GM21723 (cell line): ENCODE measurements at regions not wholly inside any gene's neighbourhood (a gene's known extent, or its start where the extent isn't known, plus 50 kb on each side); places are given as distances from the start of the nearest gene placed in this dataset.
"Not testable (repeated sequence)": the region's sequence is repeated elsewhere in the genome, so short reads cannot be mapped to it uniquely, and the experiment has no call there.

Source experiments
- ATAC-seq: cut with Tn5 transposase; IDR thresholded peaks from one replicate; pipeline ENCODE4 v1.9.1; 2021; ENCODE audit warnings: mild to moderate bottlenecking, moderate library complexity; ENCODE audit not compliant: unreplicated experiment

- not testable (repeated sequence) for ATAC-seq
These were observed 798.3 kb upstream of the CDH9 start for GRCh38 chr5:27836704-27837103.

DNA sequence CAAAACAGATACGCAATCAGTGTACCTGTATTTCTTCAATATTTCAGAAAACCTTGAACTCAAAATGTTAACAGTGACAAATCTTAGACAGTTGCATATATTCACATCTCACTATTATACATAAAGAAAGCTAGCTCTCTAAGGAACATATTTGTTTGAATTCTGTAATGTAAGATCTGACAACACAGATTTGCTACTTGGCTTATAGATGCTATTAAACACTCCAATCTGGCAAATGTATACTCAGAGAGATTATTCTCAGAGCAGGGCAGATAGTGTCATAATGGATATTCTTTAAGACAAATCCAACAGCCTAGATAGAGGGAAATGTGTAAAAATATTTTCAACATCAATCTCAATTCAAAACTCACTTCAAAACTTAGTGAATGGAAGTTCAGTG is 794.5 kb upstream of the CDH9 start:
- ATAC-seq, result no peak

DNA sequence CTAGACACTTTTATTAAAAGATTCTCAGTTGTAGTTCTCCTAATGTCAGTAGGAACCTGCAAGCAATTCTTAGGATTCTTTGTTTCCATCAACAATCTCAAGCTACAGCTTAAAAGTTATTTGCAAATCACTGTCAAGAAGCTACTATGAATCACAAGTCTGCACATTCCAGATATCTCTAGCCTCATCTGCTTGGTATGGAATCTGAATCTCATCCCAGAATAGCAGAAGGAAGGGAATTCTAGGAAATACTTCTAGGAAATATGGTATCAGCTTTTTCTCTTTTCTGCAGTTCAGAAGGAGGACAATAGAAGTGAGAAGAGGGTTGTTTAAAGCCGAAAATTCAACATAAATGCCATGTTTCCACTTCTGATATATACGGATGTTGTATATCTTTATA is 792.2 kb upstream of the CDH9 start:
- no peak for ATAC-seq

DNA sequence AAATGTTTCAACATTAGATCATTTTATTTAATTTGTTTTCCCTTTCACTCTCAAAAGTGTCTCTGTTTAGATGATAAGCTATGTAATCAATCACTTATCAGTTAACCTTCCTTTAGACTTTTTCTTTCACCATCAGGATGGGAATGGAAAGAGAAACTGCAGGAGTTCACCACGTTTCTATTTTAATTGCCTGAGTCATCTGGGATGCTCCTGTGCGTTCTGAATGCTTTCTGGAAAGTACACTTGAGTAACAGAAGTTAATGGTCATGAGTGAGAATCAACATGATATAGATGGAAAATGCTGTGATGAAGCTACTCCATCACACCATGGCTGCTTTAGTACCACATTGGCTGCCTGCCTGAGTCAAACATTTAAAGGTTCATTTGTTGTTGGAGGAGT is 783.3 kb upstream of the CDH9 start:
- ATAC-seq, result no peak

GRCh38 chr5:27818888-27819287 is 780.5 kb upstream of the CDH9 start:
- no peak for ATAC-seq

DNA sequence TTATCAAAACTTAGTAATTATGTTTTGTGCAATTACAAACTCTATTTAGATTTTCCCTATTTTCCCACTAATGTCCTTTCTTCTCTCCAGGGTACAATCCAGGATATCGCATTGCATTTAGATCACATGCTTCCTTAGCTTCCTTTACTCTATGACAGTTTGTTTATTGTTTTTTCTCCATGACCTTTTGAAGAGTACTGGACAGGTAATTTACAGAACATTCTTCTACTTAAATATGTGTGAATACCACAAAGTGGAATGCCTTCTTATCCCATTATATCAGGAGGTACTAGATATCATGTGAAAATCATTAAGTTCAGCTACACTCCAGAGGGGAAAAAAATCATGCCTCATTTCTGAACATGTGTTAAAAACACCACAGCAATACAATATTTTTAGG is 776.6 kb upstream of the CDH9 start:
- ATAC-seq, result no peak

GRCh38 chr5:27814286-27814685 is 775.9 kb upstream of the CDH9 start:
- ATAC-seq, result no peak

DNA sequence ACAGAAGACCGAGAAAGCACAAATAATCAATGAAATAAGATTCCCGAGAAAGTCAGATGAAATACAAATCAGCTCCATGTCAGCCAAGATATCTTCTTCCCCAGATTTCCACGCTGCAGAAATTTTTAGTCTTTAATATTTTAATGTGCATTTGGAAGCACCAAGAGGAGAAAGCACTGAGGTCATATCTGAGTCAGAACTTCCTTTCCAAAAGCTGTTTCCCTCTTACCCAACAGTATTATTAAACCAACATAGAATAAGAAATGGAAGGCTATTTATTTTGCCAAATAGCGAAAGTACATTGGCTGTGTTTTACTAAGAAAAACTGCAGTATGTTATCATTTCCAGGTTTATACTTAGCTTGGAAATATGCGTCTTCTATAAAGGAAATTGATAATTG is 772.1 kb upstream of the CDH9 start:
- ATAC-seq, result no peak

DNA sequence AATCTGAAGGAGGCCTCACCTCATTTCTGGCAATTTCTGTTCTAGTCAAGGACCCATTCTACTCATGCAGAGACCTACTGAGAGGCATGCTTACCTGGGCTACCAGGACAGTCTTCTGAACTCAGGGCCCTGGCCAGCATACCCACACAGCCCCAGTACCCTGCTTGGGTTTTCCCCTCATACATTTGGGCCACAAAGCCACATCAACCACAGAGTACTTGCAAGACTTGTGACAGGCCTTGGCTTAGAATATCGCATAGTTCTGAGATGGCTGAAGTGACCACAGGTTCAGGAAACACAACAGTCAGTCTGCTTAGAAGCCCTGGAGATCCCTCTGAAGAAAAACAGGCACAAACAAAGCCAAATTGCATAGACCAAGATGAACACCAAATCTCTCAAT is 758.8 kb upstream of the CDH9 start:
- ATAC-seq, result no peak

- no peak for ATAC-seq
These were observed 749.8 kb upstream of the CDH9 start for GRCh38 chr5:27788184-27788583.

- no peak for ATAC-seq
These were observed 745.9 kb upstream of the CDH9 start for GRCh38 chr5:27784317-27784716.

DNA sequence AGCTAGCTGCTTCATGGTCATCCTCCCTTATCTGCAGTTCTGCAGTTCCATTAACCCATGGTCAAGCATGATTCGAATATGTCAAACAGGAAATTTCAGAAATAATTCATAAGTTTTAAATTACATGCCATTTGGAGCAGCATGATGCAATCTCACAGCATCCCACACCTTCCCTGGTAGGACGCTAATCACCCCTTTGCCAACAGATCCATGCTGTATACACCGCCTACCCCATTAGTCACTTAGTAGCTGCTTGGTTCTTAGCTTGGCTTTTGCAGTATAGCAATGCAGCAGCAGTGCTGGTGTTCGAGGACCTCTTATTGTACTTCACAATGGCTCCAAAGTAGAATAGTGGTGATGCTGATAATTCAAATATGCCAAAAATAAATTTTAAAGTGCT is 739.7 kb upstream of the CDH9 start:
- no peak for ATAC-seq

- no peak for ATAC-seq
These were observed 735.2 kb upstream of the CDH9 start for GRCh38 chr5:27773636-27774035.

- no peak for ATAC-seq
These were observed 734.8 kb upstream of the CDH9 start for GRCh38 chr5:27773166-27773565.

- no peak for ATAC-seq
These were observed 731.5 kb upstream of the CDH9 start for GRCh38 chr5:27769748-27770402.

GRCh38 chr5:27748847-27749246 is 710.5 kb upstream of the CDH9 start:
- ATAC-seq, result no peak

DNA sequence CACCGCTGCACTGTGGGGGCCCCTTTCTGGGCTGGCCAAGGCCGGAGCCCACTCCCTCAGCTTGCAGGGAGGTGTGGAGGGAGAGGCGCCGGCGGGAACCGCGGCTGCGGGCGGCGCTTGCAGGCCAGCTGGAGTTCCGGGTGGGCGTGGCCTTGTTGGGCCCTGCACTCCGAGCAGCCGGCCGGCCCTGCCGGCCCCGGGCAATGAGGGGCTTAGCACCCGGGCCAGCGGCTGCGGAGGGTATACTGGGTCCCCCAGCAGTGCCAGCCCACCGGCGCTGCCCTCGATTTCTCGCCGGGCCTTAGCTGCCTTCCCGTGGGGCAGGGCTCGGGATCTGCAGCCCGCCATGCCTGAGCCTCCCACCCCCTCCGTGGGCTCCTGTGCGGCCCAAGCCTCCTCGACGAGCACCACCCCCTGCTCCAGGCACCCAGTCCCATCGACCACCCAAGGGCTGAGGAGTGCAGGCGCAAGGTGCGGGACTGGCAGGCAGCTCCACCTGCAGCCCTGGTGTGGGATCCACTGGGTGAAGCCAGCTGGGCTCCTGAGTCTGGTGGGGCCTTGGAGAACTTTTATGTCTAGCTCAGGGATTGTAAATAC is 705.1 kb upstream of the CDH9 start:
- not testable (repeated sequence) for ATAC-seq

DNA sequence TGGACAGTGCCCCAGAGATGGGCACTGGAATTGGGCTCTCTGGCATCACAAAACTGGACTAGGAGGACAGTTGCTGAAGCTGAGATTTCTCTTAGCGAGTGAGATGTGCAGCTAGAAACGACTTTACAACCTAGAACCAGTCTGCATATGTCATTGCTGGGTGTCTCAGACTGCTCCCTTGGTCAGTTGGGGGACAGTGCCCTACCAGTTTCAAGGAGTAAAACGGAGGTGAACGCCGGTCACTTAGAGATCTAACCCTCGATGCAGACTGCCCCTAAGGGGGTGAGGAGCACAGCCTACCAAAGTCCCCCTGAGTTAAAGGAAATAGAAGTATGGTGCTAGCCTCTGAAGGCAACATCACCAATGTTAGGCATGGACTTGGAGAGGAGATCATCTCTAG is 704.4 kb upstream of the CDH9 start:
- no peak for ATAC-seq

DNA sequence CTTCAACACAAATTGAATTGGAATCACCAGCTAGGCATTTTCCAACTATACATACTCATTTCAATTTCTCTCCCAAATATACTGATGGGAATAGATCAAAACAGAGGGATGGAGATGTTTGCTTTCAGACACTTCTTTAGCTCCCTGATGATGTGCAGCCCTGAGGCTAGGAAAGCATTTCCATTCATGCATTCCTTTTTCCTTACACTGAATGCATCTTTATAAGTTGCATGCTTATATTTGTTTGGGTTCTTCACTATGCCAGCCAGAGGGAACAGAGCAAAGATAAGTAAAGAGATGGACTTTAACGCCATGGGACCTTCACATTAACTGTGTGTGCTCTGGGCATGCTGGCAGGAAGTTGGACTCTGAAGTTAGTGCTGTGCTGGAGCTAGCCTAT is 696.5 kb upstream of the CDH9 start:
- ATAC-seq, result no peak

DNA sequence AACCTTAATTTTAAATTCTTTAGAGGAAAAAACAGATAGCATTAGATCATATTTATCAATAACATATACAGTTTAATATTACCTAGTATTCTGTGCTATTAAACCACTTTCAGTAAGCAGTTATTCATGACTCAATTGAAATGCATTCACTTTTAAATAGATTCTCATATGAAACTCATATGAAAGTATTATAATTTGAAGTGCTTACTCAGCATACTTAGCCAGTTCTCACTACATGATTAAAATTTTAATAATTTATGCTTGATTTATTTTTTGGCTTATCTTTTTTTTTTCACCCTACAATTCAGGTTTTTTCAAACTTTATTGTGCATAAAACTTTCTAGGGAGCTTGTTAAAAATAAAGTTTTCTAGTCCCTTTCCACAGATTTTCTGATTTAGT is 694.9 kb upstream of the CDH9 start:
- ATAC-seq, result no peak

DNA sequence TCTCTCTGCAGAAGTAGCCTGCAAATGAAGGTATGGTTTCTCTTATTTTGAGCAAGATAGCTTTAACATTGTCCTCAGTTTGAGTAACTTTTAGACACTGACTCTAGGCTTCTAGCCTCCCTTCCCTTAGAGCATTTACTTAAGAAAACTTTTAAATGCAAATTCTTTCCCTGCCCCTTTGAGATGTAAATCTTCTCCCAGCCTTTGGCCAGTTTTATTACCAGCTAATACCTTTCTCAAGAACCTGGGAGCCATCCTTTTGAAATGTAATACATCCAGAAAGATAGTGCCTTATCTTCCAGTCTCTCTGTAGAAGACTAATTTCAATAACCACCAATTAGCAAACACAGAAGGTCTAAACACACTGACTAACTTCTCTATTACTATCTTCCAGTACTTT is 688.9 kb upstream of the CDH9 start:
- ATAC-seq, result no peak

GRCh38 chr5:27722337-27722736 is 684.0 kb upstream of the CDH9 start:
- no peak for ATAC-seq

GRCh38 chr5:27708534-27708933 is 670.1 kb upstream of the CDH9 start:
- no peak for ATAC-seq
